Neural cell (in vitro differentiated cells): ENCODE measurements at regions not wholly inside any gene's neighbourhood (a gene's known extent, or its start where the extent isn't known, plus 50 kb on each side); places are given as distances from the start of the nearest gene placed in this dataset.

Experiments
- H2AFZ ChIP-seq: fragments of 200-600, 300-800 bp; sonication (generic), shearing (Covaris generic); 2 replicates; pipeline ENCODE4 v1.6.0; 2014; ENCODE audit warnings: low read depth, mild to moderate bottlenecking, antibody characterized with exemption, low read length, moderate library complexity
- H3F3A ChIP-seq: fragments of 200-600 bp; shearing (Covaris generic); 2 replicates; pipeline ENCODE4 v1.6.1; 2016; ENCODE audit warnings: mild to moderate bottlenecking, moderate library complexity, mixed read lengths, antibody characterized with exemption, low read length; ENCODE audit not compliant: insufficient read depth, poor library complexity, severe bottlenecking
- H3K27ac ChIP-seq: fragments of 200-600, 300-800 bp; sonication (generic), shearing (Covaris generic); 2 replicates; pipeline ENCODE4 v1.5.1; 2014; ENCODE audit warnings: mild to moderate bottlenecking, low read length, moderate library complexity
- H3K27me3 ChIP-seq: fragments of 300-800, 200-600 bp; sonication (generic), shearing (Covaris generic); 2 replicates; pipeline ENCODE4 v1.6.0; 2014; ENCODE audit warnings: mild to moderate bottlenecking, low read depth, low read length, moderate library complexity; ENCODE audit not compliant: insufficient read depth
- H3K36me3 ChIP-seq: fragments of 300-800, 200-600 bp; sonication (generic), shearing (Covaris generic); 2 replicates; pipeline ENCODE4 v1.5.1; 2014; ENCODE audit warnings: mild to moderate bottlenecking, antibody characterized with exemption, low read length, moderate library complexity; ENCODE audit not compliant: insufficient read depth
- H3K4me2 ChIP-seq: fragments of 300-800, 200-600 bp; sonication (generic), shearing (Covaris generic); 2 replicates; pipeline ENCODE4 v1.6.0; 2014; ENCODE audit warnings: mild to moderate bottlenecking, low read length
- H3K4me3 ChIP-seq: fragments of 300-800, 200-600 bp; sonication (generic), shearing (Covaris generic); 2 replicates; pipeline ENCODE4 v1.5.1; 2014; ENCODE audit warnings: mild to moderate bottlenecking, low read length, moderate library complexity
- H3K79me2 ChIP-seq: fragments of 200-600 bp; shearing (Covaris generic); replicated peaks from 2 replicates; pipeline ENCODE4 v1.6.0; 2014; ENCODE audit warnings: mild to moderate bottlenecking, low read length, moderate library complexity; ENCODE audit not compliant: insufficient read depth
- H3K9ac ChIP-seq: fragments of 300-800, 200-600 bp; sonication (generic), shearing (Covaris generic); 2 replicates; pipeline ENCODE4 v1.6.1; 2016; ENCODE audit warnings: mild to moderate bottlenecking, low read length, mixed read lengths
- H3K9me2 ChIP-seq: fragments of 200-600 bp; shearing (Covaris generic); 2 replicates; pipeline ENCODE4 v1.6.1; 2016; ENCODE audit warnings: mild to moderate bottlenecking, low read length, mixed read lengths; ENCODE audit not compliant: insufficient read depth
- H3K9me3 ChIP-seq: fragments of 200-600, 300-800 bp; sonication (generic), shearing (Covaris generic); 2 replicates; pipeline ENCODE4 v1.6.1; 2016; ENCODE audit warnings: mild to moderate bottlenecking, mixed run types, low read length, moderate library complexity, mixed read lengths
- H4K20me1 ChIP-seq: fragments of 200-600 bp; shearing (Covaris generic); 2 replicates; pipeline ENCODE4 v1.6.1; 2016; ENCODE audit warnings: mild to moderate bottlenecking, mixed run types; ENCODE audit not compliant: insufficient read depth
- CTCF ChIP-seq: fragments of 450-650 bp; IDR thresholded peaks from 2 replicates; pipeline ENCODE4 v1.5.1; 2014; ENCODE audit warnings: antibody characterized with exemption, mild to moderate bottlenecking, moderate library complexity; ENCODE audit not compliant: poor library complexity, severe bottlenecking
- EP300 ChIP-seq: fragments of 450-650 bp; conservative IDR thresholded peaks from 2 replicates; pipeline ENCODE4 v1.6.1; 2014; ENCODE audit warnings: antibody characterized with exemption, mild to moderate bottlenecking, moderate library complexity; ENCODE audit not compliant: poor library complexity, severe bottlenecking
- EZH2 ChIP-seq: fragments of 200-600, 300-800 bp; shearing (Covaris generic), sonication (generic); IDR thresholded peaks from 2 replicates; pipeline ENCODE4 v1.6.1; 2014; ENCODE audit warnings: antibody characterized with exemption, low read length, borderline replicate concordance, mild to moderate bottlenecking; ENCODE audit not compliant: insufficient read depth, poor library complexity, severe bottlenecking
- MXI1 ChIP-seq: fragments of 450-650 bp; conservative IDR thresholded peaks from 2 replicates; pipeline ENCODE4 v1.6.1; 2014; ENCODE audit warnings: antibody characterized with exemption, mild to moderate bottlenecking; ENCODE audit not compliant: poor library complexity, severe bottlenecking
- POLR2AphosphoS5 ChIP-seq: IDR thresholded peaks from 2 replicates; pipeline ENCODE4 v1.6.1; 2012
- RAD21 ChIP-seq: fragments of 450-650 bp; conservative IDR thresholded peaks from 2 replicates; pipeline ENCODE4 v1.6.1; 2014; ENCODE audit warnings: antibody characterized with exemption, mild to moderate bottlenecking, moderate library complexity
- REST ChIP-seq: IDR thresholded peaks from 2 replicates; pipeline ENCODE4 v1.6.1; 2012; ENCODE audit warnings: borderline replicate concordance
- SMC3 ChIP-seq: fragments of 450-650 bp; conservative IDR thresholded peaks from 2 replicates; pipeline ENCODE4 v1.6.1; 2014; ENCODE audit warnings: antibody characterized with exemption, mild to moderate bottlenecking, moderate library complexity; ENCODE audit not compliant: poor library complexity
- TAF1 ChIP-seq: IDR thresholded peaks from 2 replicates; pipeline ENCODE4 v1.6.1; 2012; ENCODE audit warnings: low read depth

- Histone ChIP-seq H3K4me3 (no peak overlapping the region), H3K27me3 (no peaks in the 10 kb centered on the region), H3K36me3 (no peaks in the 10 kb centered on the region), H3K9ac (no peak overlapping the region), H3K79me2 (no peaks in the 10 kb centered on the region), H4K20me1 (no peaks in the 10 kb centered on the region), H3F3A (no peaks in the 10 kb centered on the region), H2AFZ (no peak overlapping the region), H3K4me2 (no peak overlapping the region), H3K9me2 (no peaks in the 10 kb centered on the region), H3K9me3 (no peaks in the 10 kb centered on the region), H3K27ac (no peak overlapping the region)
- TF ChIP-seq RAD21, result no peak
- TF ChIP-seq TAF1, result no peak
- no peak for TF ChIP-seq CTCF
- TF ChIP-seq SMC3, result no peak
- no peak for TF ChIP-seq EZH2
- TF ChIP-seq MXI1, result no peak
- no peak for TF ChIP-seq REST
- TF ChIP-seq POLR2AphosphoS5, result no peak
- no peak for TF ChIP-seq EP300
Measured at GRCh38 chr4:178306565-178306964, 864.3 kb upstream of the AGA start.

- H3F3A ChIP-seq, result no peaks in the 10 kb centered on the region
- H3K27me3 ChIP-seq, result no peaks in the 10 kb centered on the region
- H4K20me1 ChIP-seq, result no peaks in the 10 kb centered on the region
- no peak overlapping the region for H2AFZ ChIP-seq
- no peak overlapping the region for H3K9ac ChIP-seq
- no peaks in the 10 kb centered on the region for H3K9me2 ChIP-seq
- no peaks in the 10 kb centered on the region for H3K79me2 ChIP-seq
- H3K27ac ChIP-seq, result no peak overlapping the region
- no peak overlapping the region for H3K4me3 ChIP-seq
- no peak for TF ChIP-seq EP300
- no peak for TF ChIP-seq REST
- no peak for TF ChIP-seq POLR2AphosphoS5
- no peak for TF ChIP-seq TAF1
- no peak for TF ChIP-seq RAD21
- no peak for TF ChIP-seq CTCF
- TF ChIP-seq EZH2, result no peak
- TF ChIP-seq SMC3, result no peak
- no peak for TF ChIP-seq MXI1
- no peak overlapping the region for H3K4me2 ChIP-seq
- no peaks in the 10 kb centered on the region for H3K9me3 ChIP-seq
- H3K36me3 ChIP-seq, result no peaks in the 10 kb centered on the region
Measured at GRCh38 chr4:178309890-178310289, 867.7 kb upstream of the AGA start.
